Right ventricle myocardium superior (tissue), 1 donor: ENCODE measurements at regions not wholly inside any gene's neighbourhood (a gene's known extent, or its start where the extent isn't known, plus 50 kb on each side); places are given as distances from the start of the nearest gene placed in this dataset.

Source experiments
- ATAC-seq: fragments of 200-7000 bp; cut with Tn5 transposase; one replicate; pipeline ENCODE4 v1.9.1; 2020; ENCODE audit warnings: mild to moderate bottlenecking; ENCODE audit not compliant: poor library complexity
- DNase-seq: peaks from one replicate; pipeline ENCODE4 v3.0.0-alpha.2; 2020
- intact Hi-C: fragments of 100-400 bp; cut with DNase I; formaldehyde crosslinking; loops from one replicate; pipeline ENCODE4 v1.11.2; 2022
- donor health status: DM: no; HTN: yes; CAD: no; lungs with severe emphysema.

- no peak for DNase-seq
- intact Hi-C loops: no loop called here
- ATAC-seq: no peak
Measured at GRCh38 chr4:84441758-84442377, 57.2 kb downstream of the NKX6-1 start.

- DNase-seq: no peak
- ATAC-seq: no peak
- intact Hi-C loops: no loop called here
Measured at GRCh38 chr4:84439996-84440395, 59.1 kb downstream of the NKX6-1 start.

GRCh38 chr4:84436812-84437211 lies 62.3 kb downstream of the NKX6-1 start:
- ATAC-seq: no peak
- no peak for DNase-seq
- intact Hi-C loops: no loop called here

GRCh38 chr4:84434344-84434743 lies 64.7 kb downstream of the NKX6-1 start:
- no peak for DNase-seq
- ATAC-seq: no peak
- intact Hi-C loops: no loop called here

GRCh38 chr4:84433633-84434222 lies 65.4 kb downstream of the NKX6-1 start:
- intact Hi-C loops: no loop called here
- no peak for ATAC-seq
- no peak for DNase-seq

- DNase-seq: no peak
- intact Hi-C loops: no loop called here
- no peak for ATAC-seq
Measured at GRCh38 chr4:84432713-84433112, 66.4 kb downstream of the NKX6-1 start.

GRCh38 chr4:84420608-84421007 lies 78.5 kb downstream of the NKX6-1 start:
- no peak for ATAC-seq
- no peak for DNase-seq
- intact Hi-C loops: no loop called here

- no peak for DNase-seq
- no peak for ATAC-seq
- intact Hi-C loops: no loop called here
Measured at GRCh38 chr4:84419201-84419600, 79.9 kb downstream of the NKX6-1 start.

- no peak for DNase-seq
- ATAC-seq: no peak
- intact Hi-C loops: no loop called here
Measured at GRCh38 chr4:84417997-84418709, 80.9 kb downstream of the NKX6-1 start.

- ATAC-seq (no peak), DNase-seq (no peak)
- intact Hi-C loops: no loop called here
Measured at GRCh38 chr4:84413976-84414375, 85.1 kb downstream of the NKX6-1 start.

- intact Hi-C loops: no loop called here
- DNase-seq: no peak
- no peak for ATAC-seq
Measured at GRCh38 chr4:84413480-84413879, 85.6 kb downstream of the NKX6-1 start.

- no peak for ATAC-seq
- no peak for DNase-seq
- intact Hi-C loops: no loop called here
Measured at GRCh38 chr4:84412062-84412461, 87.0 kb downstream of the NKX6-1 start.

GRCh38 chr4:84407554-84408407 lies 91.3 kb downstream of the NKX6-1 start:
- intact Hi-C loops: no loop called here
- no peak for DNase-seq
- ATAC-seq: no peak

- intact Hi-C loops: no loop called here
- no peak for ATAC-seq
- DNase-seq: no peak
Measured at GRCh38 chr4:84403656-84404055, 95.4 kb downstream of the NKX6-1 start.

- DNase-seq (no peak), ATAC-seq (no peak)
- intact Hi-C loops: no loop called here
Measured at GRCh38 chr4:84401701-84402306, 97.3 kb downstream of the NKX6-1 start.

GRCh38 chr4:84394386-84394785 lies 104.7 kb downstream of the NKX6-1 start:
- ATAC-seq (no peak), DNase-seq (no peak)
- intact Hi-C loops: no loop called here

- DNase-seq (no peak), ATAC-seq (no peak)
- intact Hi-C loops: no loop called here
Measured at GRCh38 chr4:84392951-84393590, 106.0 kb downstream of the NKX6-1 start.

GRCh38 chr4:84389406-84389805 lies 109.7 kb downstream of the NKX6-1 start:
- ATAC-seq: no peak
- no peak for DNase-seq
- intact Hi-C loops: no loop called here

GRCh38 chr4:84385203-84385602 lies 113.9 kb downstream of the NKX6-1 start:
- no peak for ATAC-seq
- intact Hi-C loops: no loop called here
- no peak for DNase-seq
